Testis (tissue), 2 donors: ENCODE measurements at regions not wholly inside any gene's neighbourhood (a gene's known extent, or its start where the extent isn't known, plus 50 kb on each side); places are given as distances from the start of the nearest gene placed in this dataset.

Experiments
- DNase-seq: peaks from one replicate; pipeline ENCODE4 v3.0.0-alpha.2; 2019
- H3K27ac ChIP-seq, 2 donors: fragments of 200-600 bp; sonication (generic); one replicate each; pipeline ENCODE4 v1.5.1; 2019
- H3K27me3 ChIP-seq: fragments of 200-600 bp; sonication (generic); one replicate; pipeline ENCODE4 v1.5.1; 2019
- H3K36me3 ChIP-seq: fragments of 200-600 bp; sonication (generic); one replicate; pipeline ENCODE4 v1.5.1; 2017; ENCODE audit warnings: low read depth; ENCODE audit errors: missing control alignments
- H3K4me1 ChIP-seq: fragments of 200-600 bp; sonication (generic); one replicate; pipeline ENCODE4 v1.5.1; 2019
- H3K4me3 ChIP-seq, 2 donors: fragments of 200-600 bp; sonication (generic); one replicate each; pipeline ENCODE4 v1.5.1; 2017 to 2019
- H3K9me3 ChIP-seq: fragments of 200-600 bp; sonication (generic); one replicate; pipeline ENCODE4 v1.5.1; 2017
- POLR2A ChIP-seq: fragments of 450-650 bp; IDR thresholded peaks from one replicate; pipeline ENCODE4 v1.6.1; 2017; ENCODE audit warnings: antibody characterized with exemption, mild to moderate bottlenecking, moderate library complexity
- WGBS, 2 donors: methylation state at CpG; one replicate each; pipeline ENCODE4 v1.1.5; 2018; 5-methylcytosine and 5-hydroxymethylcytosine counted together
- intact Hi-C: fragments of 100-400 bp; cut with DNase I; formaldehyde crosslinking; loops from one replicate; pipeline ENCODE4 v1.15.1; 2023; ENCODE audit warnings: low total_unique reads
- TF ChIP-seq, protein P1 (sequence below), 3 experiments: fragments of 450-650 bp in 2 of 3; fragments of 200-600 bp in 1 of 3; sonication (generic) in 1 of 3; IDR thresholded peaks; one replicate each; pipeline ENCODE4 v1.5.1; 2016 to 2019; ENCODE audit warnings: antibody characterized with exemption in 3 of 3, mild to moderate bottlenecking in 2 of 3, moderate library complexity in 1 of 3

DNA sequence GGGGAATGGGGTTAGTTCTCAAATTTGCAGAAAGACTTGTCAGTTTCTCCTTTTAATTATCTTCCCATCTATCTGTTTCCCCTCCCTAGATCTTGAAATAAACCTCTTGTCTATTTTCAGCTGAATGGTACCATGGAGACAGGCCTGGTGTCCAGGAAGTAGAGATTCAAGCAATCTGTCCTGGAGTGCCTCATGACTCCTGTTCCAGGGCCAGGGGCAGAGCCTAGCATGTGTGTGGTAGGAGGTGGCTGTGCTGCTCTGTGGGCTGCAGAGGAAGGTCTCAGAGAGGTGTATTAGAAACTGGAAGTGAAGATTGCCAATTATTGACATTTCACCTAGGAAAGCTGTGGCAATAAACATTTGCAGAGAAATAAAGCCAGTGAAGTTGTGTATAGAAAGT, 175.8 kb upstream of the ATP10B start:
- no peaks in the 10 kb centered on the region for H3K36me3 ChIP-seq
- no peaks in the 10 kb centered on the region for H3K27me3 ChIP-seq
- intact Hi-C loops = no loop called here
- H3K9me3 ChIP-seq = no peaks in the 10 kb centered on the region
- H3K4me1 ChIP-seq = no peaks in the 10 kb centered on the region
- TF ChIP-seq, protein P1, sequence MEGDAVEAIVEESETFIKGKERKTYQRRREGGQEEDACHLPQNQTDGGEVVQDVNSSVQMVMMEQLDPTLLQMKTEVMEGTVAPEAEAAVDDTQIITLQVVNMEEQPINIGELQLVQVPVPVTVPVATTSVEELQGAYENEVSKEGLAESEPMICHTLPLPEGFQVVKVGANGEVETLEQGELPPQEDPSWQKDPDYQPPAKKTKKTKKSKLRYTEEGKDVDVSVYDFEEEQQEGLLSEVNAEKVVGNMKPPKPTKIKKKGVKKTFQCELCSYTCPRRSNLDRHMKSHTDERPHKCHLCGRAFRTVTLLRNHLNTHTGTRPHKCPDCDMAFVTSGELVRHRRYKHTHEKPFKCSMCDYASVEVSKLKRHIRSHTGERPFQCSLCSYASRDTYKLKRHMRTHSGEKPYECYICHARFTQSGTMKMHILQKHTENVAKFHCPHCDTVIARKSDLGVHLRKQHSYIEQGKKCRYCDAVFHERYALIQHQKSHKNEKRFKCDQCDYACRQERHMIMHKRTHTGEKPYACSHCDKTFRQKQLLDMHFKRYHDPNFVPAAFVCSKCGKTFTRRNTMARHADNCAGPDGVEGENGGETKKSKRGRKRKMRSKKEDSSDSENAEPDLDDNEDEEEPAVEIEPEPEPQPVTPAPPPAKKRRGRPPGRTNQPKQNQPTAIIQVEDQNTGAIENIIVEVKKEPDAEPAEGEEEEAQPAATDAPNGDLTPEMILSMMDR (IDR thresholded peaks at IDR 0.05) = no peak
- TF ChIP-seq POLR2A = no peak
- no peak overlapping the region for H3K27ac ChIP-seq
- H3K4me3 ChIP-seq = no peak overlapping the region
- DNase-seq = no peak

DNA sequence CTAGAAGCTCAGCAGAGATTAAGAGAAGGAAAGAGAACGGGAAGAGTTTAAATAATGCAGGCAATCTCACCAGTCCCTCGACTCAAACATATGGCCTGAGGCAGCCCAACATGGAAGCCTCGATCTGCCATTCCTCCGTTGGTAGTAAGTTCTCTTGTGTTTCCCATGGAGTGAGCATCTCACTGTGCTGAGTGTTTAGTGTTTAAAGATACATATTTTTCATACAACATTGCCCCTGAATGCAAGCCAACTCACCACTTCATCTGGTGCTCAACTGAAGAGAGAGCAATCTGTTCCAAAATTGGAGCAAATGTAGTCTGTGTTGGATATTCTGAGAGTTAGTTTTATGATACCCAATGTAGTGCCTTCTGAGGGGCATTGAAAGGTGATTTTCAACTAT, 171.5 kb upstream of the ATP10B start:
- no peaks in the 10 kb centered on the region for H3K9me3 ChIP-seq
- H3K4me3 ChIP-seq = no peak overlapping the region
- intact Hi-C loops = no loop called here
- no peaks in the 10 kb centered on the region for H3K27me3 ChIP-seq
- no peak overlapping the region for H3K27ac ChIP-seq
- H3K36me3 ChIP-seq = no peaks in the 10 kb centered on the region
- no peak for TF ChIP-seq POLR2A
- TF ChIP-seq, protein P1 (IDR thresholded peaks at IDR 0.05) = no peak
- 81 to 96% methylated on average over 4 of the region's 4 CpGs for WGBS, 2 donors
- DNase-seq = no peak
- H3K4me1 ChIP-seq = no peaks in the 10 kb centered on the region

DNA sequence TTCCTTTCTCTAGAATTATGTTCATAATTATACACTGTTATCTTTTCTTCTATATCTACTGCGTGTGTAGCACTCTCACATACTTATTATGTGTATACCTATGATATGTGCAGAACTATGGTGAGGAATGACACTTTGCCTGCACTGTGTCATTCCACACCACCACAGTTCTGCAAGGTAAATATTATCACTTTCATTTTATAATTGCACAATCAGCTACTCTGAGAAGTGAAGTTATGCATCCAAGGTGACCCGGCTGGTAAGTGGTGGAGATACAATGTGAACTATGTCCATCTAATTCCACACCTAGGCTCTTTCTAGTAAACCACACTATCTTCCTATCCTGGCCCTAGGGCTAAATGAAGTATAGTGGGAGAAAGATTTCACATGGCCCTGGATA, 170.1 kb upstream of the ATP10B start:
- TF ChIP-seq POLR2A = no peak
- TF ChIP-seq, protein P1 (IDR thresholded peaks at IDR 0.05) = no peak
- Histone ChIP-seq H3K27me3 (no peaks in the 10 kb centered on the region), H3K36me3 (no peaks in the 10 kb centered on the region), H3K9me3 (no peaks in the 10 kb centered on the region), H3K4me3 (no peak overlapping the region), H3K4me1 (no peaks in the 10 kb centered on the region), H3K27ac (no peak overlapping the region)
- WGBS, 2 donors = 94 to 95% methylated on average over 2 of the region's 2 CpGs
- no peak for DNase-seq
- intact Hi-C loops = no loop called here

DNA sequence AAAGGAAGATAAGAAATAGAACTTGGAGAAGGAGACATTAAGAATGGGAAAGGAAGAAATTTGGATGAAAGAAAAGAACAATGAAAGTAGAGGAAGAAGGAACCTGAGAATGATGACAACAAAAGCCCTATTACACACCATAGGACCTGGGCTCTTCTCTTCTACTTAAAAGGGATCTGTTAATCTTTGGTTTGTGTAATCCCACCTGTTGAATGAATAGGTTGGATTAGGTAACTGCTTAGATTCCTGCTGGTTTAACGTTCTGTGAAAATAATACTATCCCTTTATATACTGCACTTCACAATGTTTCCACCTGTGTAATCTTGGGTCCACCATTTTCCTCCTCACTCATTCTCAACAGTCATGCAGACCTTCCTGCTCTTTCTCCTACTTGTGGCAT, 157.8 kb upstream of the ATP10B start:
- DNase-seq = no peak
- Histone ChIP-seq H3K36me3 (no peaks in the 10 kb centered on the region), H3K4me1 (no peaks in the 10 kb centered on the region), H3K9me3 (no peaks in the 10 kb centered on the region), H3K27ac (no peak overlapping the region), H3K4me3 (no peak overlapping the region), H3K27me3 (no peaks in the 10 kb centered on the region)
- WGBS, 2 donors = 65 to 78% methylated on average over 1 of the region's 1 CpG
- no peak for TF ChIP-seq POLR2A
- TF ChIP-seq, protein P1 (IDR thresholded peaks at IDR 0.05) = no peak
- intact Hi-C loops = no loop called here

DNA sequence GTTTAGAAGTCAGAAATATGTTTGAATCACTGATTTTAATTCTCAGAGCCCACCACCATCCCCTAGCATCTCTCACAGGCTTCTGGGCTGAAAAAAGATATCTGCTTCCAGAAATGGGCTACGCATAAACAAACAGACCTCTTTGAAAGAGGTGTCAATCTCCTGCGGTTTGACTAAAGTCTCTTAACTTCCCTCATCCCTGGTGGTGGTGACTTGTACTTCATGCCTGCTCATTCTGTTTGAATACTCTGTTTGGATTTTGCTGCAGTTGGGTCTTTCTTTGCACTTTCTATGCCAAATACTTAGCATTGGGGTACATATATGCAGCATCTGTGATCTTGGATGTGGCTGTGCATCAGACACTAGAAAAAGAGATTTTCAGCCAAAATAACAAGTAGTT, 157.2 kb upstream of the ATP10B start:
- H3K27me3 ChIP-seq = no peaks in the 10 kb centered on the region
- TF ChIP-seq POLR2A = no peak
- TF ChIP-seq, protein P1 (IDR thresholded peaks at IDR 0.05) = no peak
- no peak overlapping the region for H3K27ac ChIP-seq
- H3K4me3 ChIP-seq = no peak overlapping the region
- H3K36me3 ChIP-seq = no peaks in the 10 kb centered on the region
- no peaks in the 10 kb centered on the region for H3K4me1 ChIP-seq
- WGBS, 2 donors = 62 to 66% methylated on average over 2 of the region's 2 CpGs
- DNase-seq = no peak
- intact Hi-C loops = no loop called here
- no peaks in the 10 kb centered on the region for H3K9me3 ChIP-seq
